ENCODE measurements at regions not wholly inside any gene's neighbourhood (a gene's known extent, or its start where the extent isn't known, plus 50 kb on each side); places are given as distances from the start of the nearest gene placed in this dataset.

GRCh38 chr13:111474136-111475002 lies 153.9 kb downstream of the TEX29 start:
- 58 to 61% methylated on average over 22 to 23 of the region's 23 CpGs for WGBS, 2 donors
- H3K27me3 ChIP-seq (ENCODE audit: control insufficient read depth in 1 of 2, insufficient read depth in 2 of 2, low read length in 1 of 2), result no peaks in the 10 kb centered on the region
- intact Hi-C loops (cut with DNase I), result loop anchor here (2.0 to 10.0 kb wide), 3 partner anchors 970 to 1132 kb away; no protein-coding TSS in a partner anchor
- H3K36me3 ChIP-seq (ENCODE audit: control insufficient read depth in 1 of 2, insufficient read depth in 2 of 2, low read length in 1 of 2), result no peaks in the 10 kb centered on the region
- ATAC-seq (ENCODE audit: low FRiP score) (no peak), DNase-seq (no peak)
- H3K4me3 ChIP-seq (ENCODE audit: low read length in 2 of 2), result no peak overlapping the region
- H3K9me3 ChIP-seq (ENCODE audit: control insufficient read depth, low read length), result no peaks in the 10 kb centered on the region
- no peak overlapping the region for H3K27ac ChIP-seq (ENCODE audit: low read depth in 1 of 2, low read length in 2 of 2)
- H3K4me1 ChIP-seq (ENCODE audit: control insufficient read depth in 1 of 2, insufficient read depth in 2 of 2, low read length in 2 of 2), result no peaks in the 10 kb centered on the region

- ATAC-seq (ENCODE audit: low FRiP score), result no peak
- DNase-seq, result no peak
- H3K4me3 ChIP-seq (ENCODE audit: low read length in 2 of 2), result no peak overlapping the region
- H3K27ac ChIP-seq (ENCODE audit: low read depth in 1 of 2, low read length in 2 of 2), result no peak overlapping the region
- H3K36me3 ChIP-seq (ENCODE audit: control insufficient read depth in 1 of 2, insufficient read depth in 2 of 2, low read length in 1 of 2), result no peaks in the 10 kb centered on the region
- H3K9me3 ChIP-seq (ENCODE audit: control insufficient read depth, low read length), result no peaks in the 10 kb centered on the region
- WGBS, 2 donors, result 81 to 85% methylated on average over 8 of the region's 8 CpGs
- intact Hi-C loops (cut with DNase I), result loop anchor here (2.0 to 10.0 kb wide), 3 partner anchors 969 to 1131 kb away; no protein-coding TSS in a partner anchor
- no peaks in the 10 kb centered on the region for H3K27me3 ChIP-seq (ENCODE audit: control insufficient read depth in 1 of 2, insufficient read depth in 2 of 2, low read length in 1 of 2)
- no peaks in the 10 kb centered on the region for H3K4me1 ChIP-seq (ENCODE audit: control insufficient read depth in 1 of 2, insufficient read depth in 2 of 2, low read length in 2 of 2)
These were observed 155.0 kb downstream of the TEX29 start for GRCh38 chr13:111475488-111475887.

GRCh38 chr13:111476197-111476596 lies 155.8 kb downstream of the TEX29 start:
- WGBS, 2 donors, result 81 to 84% methylated on average over 6 of the region's 6 CpGs
- Histone ChIP-seq H3K4me3 (ENCODE audit: low read length in 2 of 2) (no peak overlapping the region), H3K4me1 (ENCODE audit: control insufficient read depth in 1 of 2, insufficient read depth in 2 of 2, low read length in 2 of 2) (no peaks in the 10 kb centered on the region), H3K9me3 (ENCODE audit: control insufficient read depth, low read length) (no peaks in the 10 kb centered on the region), H3K36me3 (ENCODE audit: control insufficient read depth in 1 of 2, insufficient read depth in 2 of 2, low read length in 1 of 2) (no peaks in the 10 kb centered on the region), H3K27me3 (ENCODE audit: control insufficient read depth in 1 of 2, insufficient read depth in 2 of 2, low read length in 1 of 2) (no peaks in the 10 kb centered on the region), H3K27ac (ENCODE audit: low read depth in 1 of 2, low read length in 2 of 2) (no peak overlapping the region)
- intact Hi-C loops (cut with DNase I), result loop anchor here in 1 of 2 donors (10.0 kb wide), 2 partner anchors 969 to 1129 kb away; no protein-coding TSS in a partner anchor
- DNase-seq, result no peak
- ATAC-seq (ENCODE audit: low FRiP score), result no peak

GRCh38 chr13:111479412-111479811 lies 159.0 kb downstream of the TEX29 start:
- ATAC-seq (ENCODE audit: low FRiP score) (no peak), DNase-seq (no peak)
- Histone ChIP-seq H3K36me3 (ENCODE audit: control insufficient read depth in 1 of 2, insufficient read depth in 2 of 2, low read length in 1 of 2) (no peaks in the 10 kb centered on the region), H3K4me1 (ENCODE audit: control insufficient read depth in 1 of 2, insufficient read depth in 2 of 2, low read length in 2 of 2) (no peaks in the 10 kb centered on the region), H3K4me3 (ENCODE audit: low read length in 2 of 2) (no peak overlapping the region), H3K9me3 (ENCODE audit: control insufficient read depth, low read length) (no peaks in the 10 kb centered on the region), H3K27ac (ENCODE audit: low read depth in 1 of 2, low read length in 2 of 2) (no peak overlapping the region), H3K27me3 (ENCODE audit: control insufficient read depth in 1 of 2, insufficient read depth in 2 of 2, low read length in 1 of 2) (no peaks in the 10 kb centered on the region)
- WGBS, 2 donors, result 80 to 82% methylated on average over 14 of the region's 14 CpGs
- intact Hi-C loops (cut with DNase I), result loop anchor here in 1 of 2 donors (10.0 kb wide), 2 partner anchors 965 to 1125 kb away; no protein-coding TSS in a partner anchor

GRCh38 chr13:111480503-111480902 lies 160.1 kb downstream of the TEX29 start:
- no peaks in the 10 kb centered on the region for H3K9me3 ChIP-seq (ENCODE audit: control insufficient read depth, low read length)
- no peaks in the 10 kb centered on the region for H3K4me1 ChIP-seq (ENCODE audit: control insufficient read depth in 1 of 2, insufficient read depth in 2 of 2, low read length in 2 of 2)
- H3K4me3 ChIP-seq (ENCODE audit: low read length in 2 of 2), result no peak overlapping the region
- H3K36me3 ChIP-seq (ENCODE audit: control insufficient read depth in 1 of 2, insufficient read depth in 2 of 2, low read length in 1 of 2), result no peaks in the 10 kb centered on the region
- H3K27me3 ChIP-seq (ENCODE audit: control insufficient read depth in 1 of 2, insufficient read depth in 2 of 2, low read length in 1 of 2), result no peaks in the 10 kb centered on the region
- intact Hi-C loops (cut with DNase I), result no loop called here
- ATAC-seq (ENCODE audit: low FRiP score) (no peak), DNase-seq (peak in 1 of 2 donors; percentile 47)
- H3K27ac ChIP-seq (ENCODE audit: low read depth in 1 of 2, low read length in 2 of 2), result no peak overlapping the region
- 77 to 84% methylated on average over 8 of the region's 8 CpGs for WGBS, 2 donors

- no peaks in the 10 kb centered on the region for H3K36me3 ChIP-seq (ENCODE audit: control insufficient read depth in 1 of 2, insufficient read depth in 2 of 2, low read length in 1 of 2)
- H3K27me3 ChIP-seq (ENCODE audit: control insufficient read depth in 1 of 2, insufficient read depth in 2 of 2, low read length in 1 of 2), result no peaks in the 10 kb centered on the region
- ATAC-seq (ENCODE audit: low FRiP score) (no peak), DNase-seq (peak in 1 of 2 donors; percentile 63)
- no peaks in the 10 kb centered on the region for H3K4me1 ChIP-seq (ENCODE audit: control insufficient read depth in 1 of 2, insufficient read depth in 2 of 2, low read length in 2 of 2)
- peaks cover under 1% of the 10 kb centered on the region for H3K9me3 ChIP-seq (ENCODE audit: control insufficient read depth, low read length)
- 33 to 41% methylated on average over 11 of the region's 11 CpGs for WGBS, 2 donors
- intact Hi-C loops (cut with DNase I), result no loop called here
- H3K27ac ChIP-seq (ENCODE audit: low read depth in 1 of 2, low read length in 2 of 2), result no peak overlapping the region
- H3K4me3 ChIP-seq (ENCODE audit: low read length in 2 of 2), result no peak overlapping the region
These were observed 160.5 kb downstream of the TEX29 start for GRCh38 chr13:111480976-111481375.

- H3K27me3 ChIP-seq (ENCODE audit: control insufficient read depth in 1 of 2, insufficient read depth in 2 of 2, low read length in 1 of 2), result no peaks in the 10 kb centered on the region
- H3K27ac ChIP-seq (ENCODE audit: low read depth in 1 of 2, low read length in 2 of 2), result no peak overlapping the region
- intact Hi-C loops (cut with DNase I), result no loop called here
- no peak for DNase-seq
- 79% methylated on average over 6 of the region's 6 CpGs for WGBS, 2 donors
- peaks cover 11% of the 10 kb centered on the region for H3K9me3 ChIP-seq (ENCODE audit: control insufficient read depth, low read length)
- no peak for ATAC-seq (ENCODE audit: low FRiP score)
- no peaks in the 10 kb centered on the region for H3K36me3 ChIP-seq (ENCODE audit: control insufficient read depth in 1 of 2, insufficient read depth in 2 of 2, low read length in 1 of 2)
- no peaks in the 10 kb centered on the region for H3K4me1 ChIP-seq (ENCODE audit: control insufficient read depth in 1 of 2, insufficient read depth in 2 of 2, low read length in 2 of 2)
- no peak overlapping the region for H3K4me3 ChIP-seq (ENCODE audit: low read length in 2 of 2)
These were observed 161.7 kb downstream of the TEX29 start for GRCh38 chr13:111482126-111482525.

GRCh38 chr13:111482806-111483620 lies 162.6 kb downstream of the TEX29 start:
- peaks cover 14% of the 10 kb centered on the region for H3K9me3 ChIP-seq (ENCODE audit: control insufficient read depth, low read length)
- peak in 1 of 2 donors; percentile 46 for DNase-seq
- ATAC-seq (ENCODE audit: low FRiP score), result no peak
- no peak overlapping the region for H3K4me3 ChIP-seq (ENCODE audit: low read length in 2 of 2)
- H3K27me3 ChIP-seq (ENCODE audit: control insufficient read depth in 1 of 2, insufficient read depth in 2 of 2, low read length in 1 of 2), result no peaks in the 10 kb centered on the region
- WGBS, 2 donors, result 83 to 84% methylated on average over 18 of the region's 18 CpGs
- H3K4me1 ChIP-seq (ENCODE audit: control insufficient read depth in 1 of 2, insufficient read depth in 2 of 2, low read length in 2 of 2), result no peaks in the 10 kb centered on the region
- no peak overlapping the region for H3K27ac ChIP-seq (ENCODE audit: low read depth in 1 of 2, low read length in 2 of 2)
- intact Hi-C loops (cut with DNase I), result no loop called here
- H3K36me3 ChIP-seq (ENCODE audit: control insufficient read depth in 1 of 2, insufficient read depth in 2 of 2, low read length in 1 of 2), result no peaks in the 10 kb centered on the region

All from aorta (tissue), 5 donors.